HUES48 (cell line): ENCODE measurements at regions not wholly inside any gene's neighbourhood (a gene's known extent, or its start where the extent isn't known, plus 50 kb on each side); places are given as distances from the start of the nearest gene placed in this dataset.
"Not testable (repeated sequence)": the region's sequence is repeated elsewhere in the genome, so short reads cannot be mapped to it uniquely, and the experiment has no call there.

Source experiments
- H3K27ac ChIP-seq: one replicate; pipeline ENCODE4 v1.7.0; 2013; ENCODE audit warnings: low read depth, low read length, inconsistent platforms
- H3K27me3 ChIP-seq: 2 replicates; pipeline ENCODE4 v1.6.1; 2013; ENCODE audit warnings: mild to moderate bottlenecking, low read length; ENCODE audit not compliant: control insufficient read depth, insufficient read depth
- H3K36me3 ChIP-seq: 2 replicates; pipeline ENCODE4 v1.6.1; 2013; ENCODE audit warnings: low read length; ENCODE audit not compliant: control insufficient read depth, insufficient read depth
- H3K4me1 ChIP-seq: 2 replicates; pipeline ENCODE4 v1.6.1; 2013; ENCODE audit warnings: mild to moderate bottlenecking, low read length; ENCODE audit not compliant: control insufficient read depth, insufficient read depth
- H3K4me3 ChIP-seq: 2 replicates; pipeline ENCODE4 v1.5.1; 2013; ENCODE audit warnings: mild to moderate bottlenecking, low read depth, low read length
- H3K9ac ChIP-seq: 2 replicates; pipeline ENCODE4 v1.6.1; 2013; ENCODE audit warnings: mild to moderate bottlenecking, low read depth, low read length, moderate library complexity
- H3K9me3 ChIP-seq: 2 replicates; pipeline ENCODE4 v1.6.1; 2013; ENCODE audit warnings: low read length; ENCODE audit not compliant: control insufficient read depth, insufficient read depth

DNA sequence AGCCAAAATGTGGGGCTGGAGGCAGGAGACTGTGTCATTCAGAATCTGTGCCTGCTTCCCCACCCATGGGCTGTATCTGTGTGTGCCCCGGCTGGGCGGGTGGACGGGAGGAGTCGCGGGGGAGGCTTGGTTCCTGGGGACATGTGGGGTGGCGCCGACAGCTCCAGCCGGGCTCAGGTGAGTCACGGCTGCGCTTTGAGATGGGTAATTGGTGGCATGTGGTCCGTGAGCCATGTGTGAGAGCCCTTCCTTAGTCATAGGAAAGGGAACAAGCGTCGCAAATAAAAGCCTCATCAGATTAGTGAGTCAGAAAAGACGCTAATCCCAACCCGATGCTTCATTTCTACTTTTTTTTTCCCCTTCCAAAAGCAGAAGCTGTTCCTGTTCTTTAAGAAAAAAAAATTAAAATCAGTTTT, 118.6 kb upstream of the ZNF536 start:
- Histone ChIP-seq H3K9ac (no peak overlapping the region), H3K4me1 (peaks cover 32% of the 10 kb centered on the region)

GRCh38 chr19:30254158-30254557, 118.0 kb upstream of the ZNF536 start:
- H3K4me1 ChIP-seq: peaks cover 32% of the 10 kb centered on the region
- H3K27ac ChIP-seq: no peak overlapping the region
- no peaks in the 10 kb centered on the region for H3K9me3 ChIP-seq
- H3K9ac ChIP-seq: no peak overlapping the region
- no peak overlapping the region for H3K4me3 ChIP-seq
- no peaks in the 10 kb centered on the region for H3K27me3 ChIP-seq
- H3K36me3 ChIP-seq: no peaks in the 10 kb centered on the region

More for the DNA sequence above, 118.6 kb upstream of the ZNF536 start:
- no peak overlapping the region for H3K4me3 ChIP-seq
- H3K27ac ChIP-seq: no peak overlapping the region
- H3K27me3 ChIP-seq: no peaks in the 10 kb centered on the region
- no peaks in the 10 kb centered on the region for H3K36me3 ChIP-seq
- H3K9me3 ChIP-seq: no peaks in the 10 kb centered on the region

DNA sequence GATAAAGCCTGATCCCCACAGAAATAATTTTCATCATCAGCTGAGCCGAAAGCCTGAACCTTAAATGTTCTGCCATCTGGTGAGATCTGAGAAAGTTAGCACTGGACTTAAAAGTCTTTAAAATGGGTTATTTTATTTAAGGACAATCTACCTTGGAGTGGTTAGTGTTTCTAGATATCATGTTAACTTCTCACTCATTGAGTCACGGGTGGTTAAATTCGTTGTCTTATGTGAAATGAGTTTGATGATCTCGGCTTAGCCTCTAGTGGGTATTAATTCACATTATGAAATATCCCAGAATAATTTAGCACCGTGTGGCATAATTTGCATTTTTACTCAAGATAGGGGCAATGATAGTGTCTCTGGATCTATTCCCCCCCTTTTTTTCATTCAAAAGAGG, 117.4 kb upstream of the ZNF536 start:
- H3K27me3 ChIP-seq: no peaks in the 10 kb centered on the region
- no peak overlapping the region for H3K9ac ChIP-seq
- no peak overlapping the region for H3K4me3 ChIP-seq
- H3K27ac ChIP-seq: no peak overlapping the region
- peaks cover 27% of the 10 kb centered on the region for H3K4me1 ChIP-seq
- H3K36me3 ChIP-seq: no peaks in the 10 kb centered on the region
- no peaks in the 10 kb centered on the region for H3K9me3 ChIP-seq

GRCh38 chr19:30255791-30256495, 116.2 kb upstream of the ZNF536 start:
- no peak overlapping the region for H3K9ac ChIP-seq
- no peaks in the 10 kb centered on the region for H3K9me3 ChIP-seq
- H3K27me3 ChIP-seq: no peaks in the 10 kb centered on the region
- no peak overlapping the region for H3K4me3 ChIP-seq
- H3K4me1 ChIP-seq: peaks cover 27% of the 10 kb centered on the region
- H3K36me3 ChIP-seq: no peaks in the 10 kb centered on the region
- no peak overlapping the region for H3K27ac ChIP-seq

DNA sequence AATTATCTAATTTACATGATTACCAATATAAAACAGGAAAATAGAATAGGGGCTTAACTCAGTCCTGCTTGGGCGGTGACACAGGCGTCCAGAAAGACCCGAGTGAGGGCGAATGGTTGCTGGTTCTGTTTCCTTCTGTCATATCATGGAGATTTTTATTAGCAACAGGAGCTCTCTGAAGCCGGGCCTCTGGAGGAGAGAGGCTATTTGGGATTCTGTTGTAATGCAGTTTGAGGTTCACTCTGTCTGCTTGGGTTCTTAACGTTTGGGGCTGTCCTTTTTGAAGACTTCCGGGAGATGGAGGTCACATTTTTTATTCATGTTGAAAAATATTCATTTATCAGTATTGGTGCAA, 115.7 kb upstream of the ZNF536 start:
- Histone ChIP-seq H3K36me3 (no peaks in the 10 kb centered on the region), H3K9ac (no peak overlapping the region), H3K27ac (no peak overlapping the region), H3K4me3 (no peak overlapping the region), H3K9me3 (no peaks in the 10 kb centered on the region), H3K4me1 (peaks cover 27% of the 10 kb centered on the region), H3K27me3 (no peaks in the 10 kb centered on the region)

GRCh38 chr19:30263830-30264381, 108.3 kb upstream of the ZNF536 start:
- Histone ChIP-seq H3K27me3 (no peaks in the 10 kb centered on the region), H3K36me3 (no peaks in the 10 kb centered on the region), H3K9me3 (no peaks in the 10 kb centered on the region), H3K9ac (no peak overlapping the region), H3K4me1 (peaks cover 27% of the 10 kb centered on the region), H3K27ac (no peak overlapping the region), H3K4me3 (no peak overlapping the region)

- peaks cover 31% of the 10 kb centered on the region for H3K4me1 ChIP-seq
- H3K27ac ChIP-seq, H3K9ac ChIP-seq, H3K9me3 ChIP-seq, H3K36me3 ChIP-seq, H3K27me3 ChIP-seq, H3K4me3 ChIP-seq: not testable (repeated sequence)
These were observed 106.3 kb upstream of the ZNF536 start for GRCh38 chr19:30265918-30266317.

DNA sequence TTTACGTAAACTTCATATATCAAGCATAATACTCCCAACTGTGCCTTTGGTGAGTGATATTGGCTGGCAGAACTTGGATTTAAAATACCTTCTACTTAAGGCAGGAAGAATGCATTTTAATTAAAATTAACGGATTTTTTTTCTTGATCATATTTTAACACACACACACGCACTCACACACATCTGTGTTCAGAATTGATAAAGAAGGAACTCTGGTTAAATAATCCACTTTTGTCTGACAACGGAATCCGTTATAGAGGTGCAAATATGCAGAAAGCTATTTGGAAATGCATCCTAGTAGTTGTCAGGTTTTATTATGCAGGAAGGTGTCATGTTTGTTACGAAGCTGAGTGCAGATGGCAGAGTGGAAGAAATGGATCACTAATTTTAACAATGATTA, 105.5 kb upstream of the ZNF536 start:
- no peaks in the 10 kb centered on the region for H3K9me3 ChIP-seq
- H3K27me3 ChIP-seq: no peaks in the 10 kb centered on the region
- H3K4me1 ChIP-seq: peaks cover 31% of the 10 kb centered on the region
- no peak overlapping the region for H3K27ac ChIP-seq
- H3K9ac ChIP-seq: no peak overlapping the region
- H3K36me3 ChIP-seq: no peaks in the 10 kb centered on the region
- H3K4me3 ChIP-seq: no peak overlapping the region

DNA sequence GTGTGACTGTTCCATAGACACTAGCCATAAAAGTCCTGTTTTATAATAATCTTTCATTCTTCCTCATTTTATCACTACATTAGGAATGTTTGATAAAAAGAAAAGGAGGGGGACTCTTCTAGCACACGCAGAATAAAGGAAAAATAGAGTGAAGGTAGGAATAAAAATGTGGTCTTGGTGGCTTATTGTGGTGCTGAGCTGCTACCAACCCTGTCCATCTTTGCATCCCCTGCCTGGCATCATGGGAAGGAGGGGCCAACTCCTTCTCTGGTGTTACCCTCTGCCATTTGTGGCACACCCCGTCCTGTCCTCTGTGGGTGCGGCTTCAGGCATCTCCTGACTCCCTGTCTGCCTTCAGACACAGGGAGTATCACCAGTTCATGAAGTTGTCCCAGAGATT, 104.9 kb upstream of the ZNF536 start:
- H3K4me3 ChIP-seq: no peak overlapping the region
- H3K4me1 ChIP-seq: peaks cover 31% of the 10 kb centered on the region
- no peaks in the 10 kb centered on the region for H3K36me3 ChIP-seq
- no peak overlapping the region for H3K9ac ChIP-seq
- H3K27me3 ChIP-seq: no peaks in the 10 kb centered on the region
- H3K27ac ChIP-seq: no peak overlapping the region
- H3K9me3 ChIP-seq: no peaks in the 10 kb centered on the region

GRCh38 chr19:30268601-30269000, 103.6 kb upstream of the ZNF536 start:
- H3K9ac ChIP-seq: no peak overlapping the region
- H3K27ac ChIP-seq: no peak overlapping the region
- no peaks in the 10 kb centered on the region for H3K36me3 ChIP-seq
- H3K4me1 ChIP-seq: peaks cover 29% of the 10 kb centered on the region
- H3K27me3 ChIP-seq: no peaks in the 10 kb centered on the region
- H3K4me3 ChIP-seq: no peak overlapping the region
- H3K9me3 ChIP-seq: peaks cover 7% of the 10 kb centered on the region

GRCh38 chr19:30269638-30270037, 102.5 kb upstream of the ZNF536 start:
- Histone ChIP-seq H3K27me3 (no peaks in the 10 kb centered on the region), H3K4me1 (peaks cover 20% of the 10 kb centered on the region; the same call in 1 of the 2 replicates), H3K36me3 (no peaks in the 10 kb centered on the region), H3K27ac (no peak overlapping the region), H3K4me3 (no peak overlapping the region), H3K9me3 (peaks cover 7% of the 10 kb centered on the region), H3K9ac (no peak overlapping the region)
